ENCODE measurements at regions not wholly inside any gene's neighbourhood (a gene's known extent, or its start where the extent isn't known, plus 50 kb on each side); places are given as distances from the start of the nearest gene placed in this dataset.

GRCh38 chr1:101365878-101366277 is 129.1 kb downstream of the S1PR1 start:
- Histone ChIP-seq H2BK120ac (replicated peaks; ENCODE audit: low read depth, low read length) (no peak overlapping the region), H2BK15ac (ENCODE audit: low read length) (no peak overlapping the region), H4K91ac (replicated peaks; ENCODE audit: insufficient read length, low read length) (no peak overlapping the region), H3K9ac (replicated peaks in 1 of 4; ENCODE audit: extremely low read depth in 1 of 4, low read depth in 3 of 4, low read length in 3 of 4) (no peak overlapping the region), H2BK12ac (ENCODE audit: low read depth, low read length) (no peak overlapping the region), H3K9me3 (ENCODE audit: insufficient read depth in 2 of 2, low read depth in 1 of 2, low read length in 1 of 2) (no peaks in the 10 kb centered on the region), H4K20me1 (replicated peaks in 1 of 2; ENCODE audit: control insufficient read depth in 1 of 2, insufficient read depth in 2 of 2, low read length in 2 of 2) (no peaks in the 10 kb centered on the region), H2AFZ (ENCODE audit: low read length) (no peak overlapping the region), H3K79me1 (ENCODE audit: low read depth, low read length) (no peaks in the 10 kb centered on the region), H4K8ac (ENCODE audit: extremely low read depth, insufficient read depth, low read length) (no peak overlapping the region), H4K5ac (ENCODE audit: insufficient read length, low read depth, low read length) (no peak overlapping the region), H3K23ac (ENCODE audit: insufficient read length) (no peak overlapping the region), H3K14ac (ENCODE audit: insufficient read length) (no peak overlapping the region), H3K4ac (replicated peaks; ENCODE audit: insufficient read length, low read depth, low read length) (no peak overlapping the region), H3K56ac (replicated peaks; ENCODE audit: insufficient read length, low read depth, low read length) (no peak overlapping the region), H3K18ac (ENCODE audit: extremely low read depth, low read length) (no peak overlapping the region), H3K36me3 (ENCODE audit: control insufficient read depth in 2 of 4, insufficient read depth in 4 of 4, low read length in 3 of 4) (no peaks in the 10 kb centered on the region), H2BK5ac (ENCODE audit: low read depth, low read length) (no peak overlapping the region), H3K4me2 (ENCODE audit: insufficient read depth in 1 of 2, low read depth in 2 of 2, low read length in 2 of 2) (no peak overlapping the region), H2BK20ac (ENCODE audit: low read length) (no peak overlapping the region), H3K4me1 (replicated peaks in 1 of 4; ENCODE audit: control insufficient read depth in 3 of 4, insufficient read depth in 4 of 4, low read length in 3 of 4) (peaks cover 0 to 4% (median 0%) of the 10 kb centered on the region in 4 experiments; a peak in 1 of 7 replicates), H3K4me3 (ENCODE audit: extremely low read depth in 1 of 4, insufficient read depth in 2 of 4, low read depth in 3 of 4, low read length in 4 of 4) (no peak overlapping the region), H3K23me2 (ENCODE audit: low read depth, low read length) (no peaks in the 10 kb centered on the region), H3K27ac (ENCODE audit: low read depth, low read length) (no peak overlapping the region), H2AK5ac (ENCODE audit: low read depth, low read length) (no peak overlapping the region), H3K79me2 (ENCODE audit: control insufficient read depth in 1 of 2, insufficient read depth in 2 of 2, low read length in 2 of 2) (no peaks in the 10 kb centered on the region), H3K27me3 (replicated peaks in 1 of 4; ENCODE audit: control insufficient read depth in 3 of 4, extremely low read depth in 1 of 4, insufficient read depth in 3 of 4, low read length in 3 of 4) (no peaks in the 10 kb centered on the region)
- 95% methylated on average over 2 of the region's 2 CpGs; no CpG with 5 or more reads in 1 of the 2 experiments for WGBS, 2 experiments (ENCODE audit: extremely low coverage in 1 of 2, insufficient coverage in 1 of 2, insufficient read length in 1 of 2, insufficient replicate concordance in 2 of 2, low coverage in 1 of 2, low lambda C conversion rate in 2 of 2, missing lambda C conversion rate in 1 of 2)
- ChIA-PET POLR2A (ENCODE audit: partially characterized antibody) (no interaction called here), CTCF (ENCODE audit: partially characterized antibody) (interaction anchor here (2.5 to 3.4 kb wide), 2 partner anchors 8 to 11 kb away, joined by 11 to 30 read pairs; no protein-coding TSS in a partner anchor)
- no peak for DNase-seq (ENCODE audit: low read depth in 1 of 2, low spot score in 2 of 2)
- no peak for TF ChIP-seq TCF12 (IDR thresholded peaks at IDR 0.05; ENCODE audit: low read depth, low read length)
- TF ChIP-seq RFX5 (IDR thresholded peaks at IDR 0.05; ENCODE audit: borderline replicate concordance, low read depth, low read length), result no peak
- no peak for TF ChIP-seq KDM4A (IDR thresholded peaks at IDR 0.05; ENCODE audit: low read depth, low read length, severe bottlenecking)
- TF ChIP-seq GABPA (IDR thresholded peaks at IDR 0.05; ENCODE audit: borderline replicate concordance, insufficient read depth, low read length), result no peak
- no peak for TF ChIP-seq CBX8 (IDR thresholded peaks at IDR 0.05; ENCODE audit: borderline replicate concordance, low read depth, low read length)
- no peak for TF ChIP-seq BRCA1 (IDR thresholded peaks at IDR 0.05; ENCODE audit: low read depth, low read length)
- TF ChIP-seq SIRT6 (IDR thresholded peaks at IDR 0.05; ENCODE audit: low read length), result no peak
- TF ChIP-seq NRF1 (IDR thresholded peaks at IDR 0.05; ENCODE audit: low read depth, low read length), result no peak
- no peak for TF ChIP-seq CHD1 (IDR thresholded peaks at IDR 0.05; ENCODE audit: low read depth, low read length)
- no peak for TF ChIP-seq BCL11A (IDR thresholded peaks at IDR 0.05; ENCODE audit: low read depth in 2 of 2, low read length in 2 of 2)
- FAIRE-seq, result no peak
